ENCODE measurements at regions not wholly inside any gene's neighbourhood (a gene's known extent, or its start where the extent isn't known, plus 50 kb on each side); places are given as distances from the start of the nearest gene placed in this dataset.

DNA sequence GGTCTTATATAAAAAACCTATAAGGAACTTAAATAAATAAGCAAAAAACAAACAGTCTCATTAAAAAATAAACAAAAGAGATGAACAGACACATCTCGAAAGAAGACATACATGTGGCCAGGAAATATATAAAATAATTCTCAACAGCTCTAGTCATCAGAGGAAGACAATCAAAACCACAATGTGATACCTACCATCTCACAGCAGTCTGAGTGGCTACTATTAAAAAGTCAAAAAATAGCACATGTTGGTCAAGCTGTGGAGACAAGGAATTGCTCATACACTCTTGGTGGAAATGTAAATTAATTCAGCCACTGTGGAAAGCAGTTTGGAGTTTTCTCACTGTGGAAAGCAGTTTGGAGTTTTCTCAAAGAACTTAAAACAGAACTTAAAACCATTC, 100.3 kb upstream of the ADAMTS5 start:
- TF ChIP-seq, protein P1, sequence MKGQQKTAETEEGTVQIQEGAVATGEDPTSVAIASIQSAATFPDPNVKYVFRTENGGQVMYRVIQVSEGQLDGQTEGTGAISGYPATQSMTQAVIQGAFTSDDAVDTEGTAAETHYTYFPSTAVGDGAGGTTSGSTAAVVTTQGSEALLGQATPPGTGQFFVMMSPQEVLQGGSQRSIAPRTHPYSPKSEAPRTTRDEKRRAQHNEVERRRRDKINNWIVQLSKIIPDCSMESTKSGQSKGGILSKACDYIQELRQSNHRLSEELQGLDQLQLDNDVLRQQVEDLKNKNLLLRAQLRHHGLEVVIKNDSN (IDR thresholded peaks at IDR 0.05), result no peak
- no peak for TF ChIP-seq TEAD4 (IDR thresholded peaks at IDR 0.05)
- no peak for TF ChIP-seq TAF1 (IDR thresholded peaks at IDR 0.05; ENCODE audit: low read depth)
- TF ChIP-seq, protein P2, sequence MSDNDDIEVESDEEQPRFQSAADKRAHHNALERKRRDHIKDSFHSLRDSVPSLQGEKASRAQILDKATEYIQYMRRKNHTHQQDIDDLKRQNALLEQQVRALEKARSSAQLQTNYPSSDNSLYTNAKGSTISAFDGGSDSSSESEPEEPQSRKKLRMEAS (IDR thresholded peaks at IDR 0.05), result no peak
- TF ChIP-seq CEBPB (IDR thresholded peaks at IDR 0.05), result no peak
- TF ChIP-seq YY1 (IDR thresholded peaks at IDR 0.05; ENCODE audit: low read depth), result no peak
- no peak for TF ChIP-seq ZBTB7A (IDR thresholded peaks at IDR 0.05; ENCODE audit: low read depth)
- TF ChIP-seq CREB1 (IDR thresholded peaks at IDR 0.05; ENCODE audit: low read depth), result no peak
- TF ChIP-seq FOXM1 (IDR thresholded peaks at IDR 0.05; ENCODE audit: borderline replicate concordance, low read depth), result no peak
- TF ChIP-seq NFIC (IDR thresholded peaks at IDR 0.05), result no peak
- no peak for TF ChIP-seq RAD21 (IDR thresholded peaks at IDR 0.05; ENCODE audit: low read depth)
- TF ChIP-seq EP300 (IDR thresholded peaks at IDR 0.05; ENCODE audit: borderline replicate concordance), result no peak
- TF ChIP-seq, protein P3, sequence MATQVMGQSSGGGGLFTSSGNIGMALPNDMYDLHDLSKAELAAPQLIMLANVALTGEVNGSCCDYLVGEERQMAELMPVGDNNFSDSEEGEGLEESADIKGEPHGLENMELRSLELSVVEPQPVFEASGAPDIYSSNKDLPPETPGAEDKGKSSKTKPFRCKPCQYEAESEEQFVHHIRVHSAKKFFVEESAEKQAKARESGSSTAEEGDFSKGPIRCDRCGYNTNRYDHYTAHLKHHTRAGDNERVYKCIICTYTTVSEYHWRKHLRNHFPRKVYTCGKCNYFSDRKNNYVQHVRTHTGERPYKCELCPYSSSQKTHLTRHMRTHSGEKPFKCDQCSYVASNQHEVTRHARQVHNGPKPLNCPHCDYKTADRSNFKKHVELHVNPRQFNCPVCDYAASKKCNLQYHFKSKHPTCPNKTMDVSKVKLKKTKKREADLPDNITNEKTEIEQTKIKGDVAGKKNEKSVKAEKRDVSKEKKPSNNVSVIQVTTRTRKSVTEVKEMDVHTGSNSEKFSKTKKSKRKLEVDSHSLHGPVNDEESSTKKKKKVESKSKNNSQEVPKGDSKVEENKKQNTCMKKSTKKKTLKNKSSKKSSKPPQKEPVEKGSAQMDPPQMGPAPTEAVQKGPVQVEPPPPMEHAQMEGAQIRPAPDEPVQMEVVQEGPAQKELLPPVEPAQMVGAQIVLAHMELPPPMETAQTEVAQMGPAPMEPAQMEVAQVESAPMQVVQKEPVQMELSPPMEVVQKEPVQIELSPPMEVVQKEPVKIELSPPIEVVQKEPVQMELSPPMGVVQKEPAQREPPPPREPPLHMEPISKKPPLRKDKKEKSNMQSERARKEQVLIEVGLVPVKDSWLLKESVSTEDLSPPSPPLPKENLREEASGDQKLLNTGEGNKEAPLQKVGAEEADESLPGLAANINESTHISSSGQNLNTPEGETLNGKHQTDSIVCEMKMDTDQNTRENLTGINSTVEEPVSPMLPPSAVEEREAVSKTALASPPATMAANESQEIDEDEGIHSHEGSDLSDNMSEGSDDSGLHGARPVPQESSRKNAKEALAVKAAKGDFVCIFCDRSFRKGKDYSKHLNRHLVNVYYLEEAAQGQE (IDR thresholded peaks at IDR 0.05; ENCODE audit: low read depth), result no peak

DNA sequence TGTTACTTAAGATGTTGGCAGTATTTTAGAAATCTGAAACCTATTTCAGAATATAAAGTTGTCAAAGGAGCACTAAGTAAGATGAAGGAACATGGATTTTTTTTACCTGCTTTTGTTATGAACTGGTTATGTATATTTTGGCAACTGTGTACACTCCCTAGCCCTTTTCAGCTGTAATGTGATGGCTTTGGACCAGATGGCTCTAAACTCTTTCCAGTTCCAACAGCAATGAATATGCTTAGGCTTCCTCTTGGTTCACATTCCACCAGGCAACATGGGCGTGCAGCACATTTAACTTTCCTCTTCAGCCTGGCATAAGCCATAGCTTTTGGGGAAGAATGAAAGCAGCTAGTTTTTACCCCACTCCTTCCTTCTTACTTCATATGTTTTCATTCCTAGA, 95.6 kb upstream of the ADAMTS5 start:
- no peak for TF ChIP-seq FOXM1 (IDR thresholded peaks at IDR 0.05; ENCODE audit: borderline replicate concordance, low read depth)
- TF ChIP-seq EP300 (IDR thresholded peaks at IDR 0.05; ENCODE audit: borderline replicate concordance), result no peak
- TF ChIP-seq RAD21 (IDR thresholded peaks at IDR 0.05; ENCODE audit: low read depth), result no peak
- TF ChIP-seq, protein P3 (IDR thresholded peaks at IDR 0.05; ENCODE audit: low read depth), result no peak
- TF ChIP-seq TEAD4 (IDR thresholded peaks at IDR 0.05), result no peak

DNA sequence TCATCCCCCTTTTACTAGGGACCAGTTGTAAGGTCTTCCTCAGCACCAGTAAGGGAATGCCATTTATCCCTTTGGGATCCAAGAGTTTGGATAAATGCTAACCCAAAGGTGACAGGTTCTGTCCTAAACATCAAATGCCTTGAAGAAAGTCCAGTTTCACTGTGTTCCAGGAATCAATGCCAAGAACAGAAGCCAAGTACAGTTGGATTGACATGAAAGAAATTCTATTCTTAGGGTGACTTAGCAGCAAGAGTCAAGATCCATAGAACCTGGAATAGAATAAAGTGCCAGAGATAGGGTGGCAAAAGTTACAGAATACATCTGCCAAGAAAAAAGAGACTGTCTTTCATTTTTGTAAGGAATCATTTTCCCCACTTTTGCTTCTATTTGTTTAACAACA, 94.9 kb upstream of the ADAMTS5 start:
- TF ChIP-seq, protein P3 (IDR thresholded peaks at IDR 0.05; ENCODE audit: low read depth), result no peak
- TF ChIP-seq TEAD4 (IDR thresholded peaks at IDR 0.05) (no peak), ZBTB7A (IDR thresholded peaks at IDR 0.05; ENCODE audit: low read depth) (no peak), EP300 (IDR thresholded peaks at IDR 0.05; ENCODE audit: borderline replicate concordance) (no peak), NFIC (IDR thresholded peaks at IDR 0.05) (no peak), FOXM1 (IDR thresholded peaks at IDR 0.05; ENCODE audit: borderline replicate concordance, low read depth) (no peak), RAD21 (IDR thresholded peaks at IDR 0.05; ENCODE audit: low read depth) (no peak), CREB1 (IDR thresholded peaks at IDR 0.05; ENCODE audit: low read depth) (no peak), TAF1 (IDR thresholded peaks at IDR 0.05; ENCODE audit: low read depth) (no peak), TCF12 (IDR thresholded peaks at IDR 0.05; ENCODE audit: low read depth) (no peak), EGR1 (IDR thresholded peaks at IDR 0.05) (no peak), CEBPB (IDR thresholded peaks at IDR 0.05) (no peak)
- TF ChIP-seq, protein P2 (IDR thresholded peaks at IDR 0.05), result no peak

DNA sequence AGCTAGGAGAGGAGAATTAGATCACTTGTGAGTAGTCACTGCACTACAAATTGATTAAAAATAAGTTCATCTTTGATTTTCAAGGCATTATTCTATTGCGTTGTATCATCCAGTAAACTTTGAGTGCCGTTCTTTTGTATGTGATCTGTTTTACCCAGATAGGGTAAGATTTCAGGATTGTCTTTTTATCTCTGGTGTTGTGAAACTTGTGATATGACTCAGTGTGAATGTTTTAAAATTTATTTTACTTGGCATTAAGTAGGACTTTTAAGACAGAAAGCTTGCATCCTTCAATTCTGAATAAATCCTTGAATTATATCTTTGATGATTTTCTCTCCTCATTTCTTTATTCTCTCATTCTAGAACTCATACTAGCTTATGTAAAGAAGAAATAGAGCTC, 93.3 kb upstream of the ADAMTS5 start:
- TF ChIP-seq CREB1 (IDR thresholded peaks at IDR 0.05; ENCODE audit: low read depth) (no peak), CEBPB (IDR thresholded peaks at IDR 0.05) (no peak), EGR1 (IDR thresholded peaks at IDR 0.05) (no peak), TAF1 (IDR thresholded peaks at IDR 0.05; ENCODE audit: low read depth) (no peak), EP300 (IDR thresholded peaks at IDR 0.05; ENCODE audit: borderline replicate concordance) (no peak)
- TF ChIP-seq, protein P1 (IDR thresholded peaks at IDR 0.05), result no peak
- TF ChIP-seq, protein P3 (IDR thresholded peaks at IDR 0.05; ENCODE audit: low read depth), result no peak

Data from Ishikawa (cell line).